GM23248 (cell line): ENCODE measurements at regions not wholly inside any gene's neighbourhood (a gene's known extent, or its start where the extent isn't known, plus 50 kb on each side); places are given as distances from the start of the nearest gene placed in this dataset.

Source experiments
- DNase-seq: peaks from one replicate; pipeline ENCODE4 v3.0.0-alpha.2; 2015
- H2AFZ ChIP-seq: fragments of 200-600 bp; sonication (generic); 2 replicates; pipeline ENCODE4 v1.6.1; 2016; ENCODE audit warnings: antibody characterized with exemption
- H3F3A ChIP-seq: fragments of 200-600 bp; sonication (generic); 2 replicates; pipeline ENCODE4 v1.6.1; 2016; ENCODE audit warnings: mild to moderate bottlenecking, antibody characterized with exemption, mixed run types; ENCODE audit not compliant: insufficient read depth
- H3K27ac ChIP-seq: fragments of 200-600 bp; sonication (generic); 2 replicates; pipeline ENCODE4 v1.5.1; 2016; ENCODE audit warnings: mild to moderate bottlenecking
- H3K27me3 ChIP-seq: fragments of 200-600 bp; sonication (generic); replicated peaks from 2 replicates; pipeline ENCODE4 v1.6.1; 2016; ENCODE audit warnings: mild to moderate bottlenecking; ENCODE audit not compliant: insufficient read depth
- H3K36me3 ChIP-seq: fragments of 200-600 bp; sonication (generic); 2 replicates; pipeline ENCODE4 v1.6.1; 2016; ENCODE audit warnings: low read depth, mild to moderate bottlenecking
- H3K4me1 ChIP-seq: fragments of 200-600 bp; sonication (generic); 2 replicates; pipeline ENCODE4 v1.6.1; 2016; ENCODE audit warnings: mild to moderate bottlenecking; ENCODE audit not compliant: insufficient read depth
- H3K4me2 ChIP-seq: fragments of 200-600 bp; sonication (generic); one replicate; pipeline ENCODE4 v1.6.1; 2016; ENCODE audit warnings: mild to moderate bottlenecking; ENCODE audit not compliant: unreplicated experiment
- H3K4me3 ChIP-seq: fragments of 200-600 bp; sonication (generic); 2 replicates; pipeline ENCODE4 v1.5.1; 2016; ENCODE audit warnings: mild to moderate bottlenecking
- H3K79me2 ChIP-seq: fragments of 200-600 bp; sonication (generic); 2 replicates; pipeline ENCODE4 v1.6.1; 2016; ENCODE audit warnings: mild to moderate bottlenecking; ENCODE audit not compliant: insufficient read depth
- H3K9ac ChIP-seq: fragments of 200-600 bp; sonication (generic); 2 replicates; pipeline ENCODE4 v1.6.1; 2016; ENCODE audit warnings: mild to moderate bottlenecking
- H3K9me2 ChIP-seq: fragments of 200-600 bp; sonication (generic); 2 replicates; pipeline ENCODE4 v1.6.1; 2016; ENCODE audit warnings: mixed run types, mild to moderate bottlenecking, moderate library complexity; ENCODE audit not compliant: insufficient read depth
- H3K9me3 ChIP-seq: fragments of 200-600 bp; sonication (generic); one replicate; pipeline ENCODE4 v1.6.1; 2017; ENCODE audit warnings: low read depth
- H4K20me1 ChIP-seq: fragments of 200-600 bp; sonication (generic); 2 replicates; pipeline ENCODE4 v1.6.0; 2016; ENCODE audit not compliant: insufficient read depth
- EZH2 ChIP-seq: fragments of 200-600 bp; sonication (generic); IDR thresholded peaks from 2 replicates; pipeline ENCODE4 v1.6.1; 2018; ENCODE audit warnings: antibody characterized with exemption, mild to moderate bottlenecking; ENCODE audit not compliant: insufficient read depth, poor library complexity, severe bottlenecking
- EZH2phosphoT487 ChIP-seq: fragments of 200-600 bp; sonication (generic); IDR thresholded peaks from 2 replicates; pipeline ENCODE4 v1.6.1; 2018; ENCODE audit warnings: antibody characterized with exemption, moderate library complexity, mild to moderate bottlenecking, low read depth; ENCODE audit not compliant: insufficient read depth
- WGBS, 2 experiments: methylation state at CpG; one replicate each; pipeline ENCODE4 v1.1.6; 2015 to 2017; ENCODE audit warnings: low lambda C conversion rate in 2 of 2, low coverage in 1 of 2; ENCODE audit errors: missing lambda C conversion rate in 2 of 2; 5-methylcytosine and 5-hydroxymethylcytosine counted together
- in situ Hi-C: fragments of 300-500 bp; cut with MboI; formaldehyde crosslinking; loops from 2 replicates; pipeline ENCODE4 v1.15.0; 2020

GRCh38 chr21:14706712-14707510 is 160.8 kb upstream of the SAMSN1 start:
- Histone ChIP-seq H3K4me3 (no peak overlapping the region), H3K9me2 (no peaks in the 10 kb centered on the region), H3K9me3 (no peaks in the 10 kb centered on the region), H3K79me2 (no peaks in the 10 kb centered on the region), H3F3A (no peaks in the 10 kb centered on the region), H3K27me3 (no peaks in the 10 kb centered on the region), H4K20me1 (no peaks in the 10 kb centered on the region), H3K4me1 (no peaks in the 10 kb centered on the region), H3K9ac (no peak overlapping the region), H2AFZ (no peak overlapping the region), H3K4me2 (no peak overlapping the region), H3K27ac (no peak overlapping the region), H3K36me3 (no peaks in the 10 kb centered on the region)
- TF ChIP-seq EZH2phosphoT487 (no peak), EZH2 (no peak)
- no peak for DNase-seq
- WGBS, 2 experiments, result 18 to 21% methylated on average over 7 of the region's 7 CpGs
- in situ Hi-C loops, result no loop called here

GRCh38 chr21:14699433-14700407 is 153.6 kb upstream of the SAMSN1 start:
- Histone ChIP-seq H3K27ac (no peak overlapping the region), H2AFZ (no peak overlapping the region), H3K4me1 (no peaks in the 10 kb centered on the region), H3F3A (no peaks in the 10 kb centered on the region), H3K27me3 (no peaks in the 10 kb centered on the region), H3K9me2 (no peaks in the 10 kb centered on the region), H3K4me2 (no peak overlapping the region), H4K20me1 (no peaks in the 10 kb centered on the region), H3K4me3 (no peak overlapping the region), H3K9me3 (no peaks in the 10 kb centered on the region), H3K36me3 (no peaks in the 10 kb centered on the region), H3K9ac (no peak overlapping the region), H3K79me2 (no peaks in the 10 kb centered on the region)
- no peak for DNase-seq
- no peak for TF ChIP-seq EZH2
- TF ChIP-seq EZH2phosphoT487, result no peak
- 32 to 33% methylated on average over 3 of the region's 3 CpGs for WGBS, 2 experiments
- in situ Hi-C loops, result no loop called here

GRCh38 chr21:14697769-14698168 is 151.7 kb upstream of the SAMSN1 start:
- H3K9ac ChIP-seq, result no peak overlapping the region
- H3K9me3 ChIP-seq, result no peaks in the 10 kb centered on the region
- H3K27ac ChIP-seq, result no peak overlapping the region
- no peak overlapping the region for H3K4me3 ChIP-seq
- TF ChIP-seq EZH2phosphoT487 (no peak), EZH2 (no peak)
- 29 to 46% methylated on average over 1 of the region's 1 CpG for WGBS, 2 experiments
- H3K9me2 ChIP-seq, result no peaks in the 10 kb centered on the region
- in situ Hi-C loops, result no loop called here
- H3K36me3 ChIP-seq, result no peaks in the 10 kb centered on the region
- H3F3A ChIP-seq, result no peaks in the 10 kb centered on the region
- H3K4me2 ChIP-seq, result no peak overlapping the region
- H4K20me1 ChIP-seq, result no peaks in the 10 kb centered on the region
- H2AFZ ChIP-seq, result no peak overlapping the region
- no peaks in the 10 kb centered on the region for H3K79me2 ChIP-seq
- DNase-seq, result no peak
- no peaks in the 10 kb centered on the region for H3K27me3 ChIP-seq
- no peaks in the 10 kb centered on the region for H3K4me1 ChIP-seq

GRCh38 chr21:14694817-14695216 is 148.7 kb upstream of the SAMSN1 start:
- WGBS, 2 experiments, result 27 to 36% methylated on average over 1 of the region's 1 CpG
- Histone ChIP-seq H3K36me3 (no peaks in the 10 kb centered on the region), H3K4me3 (no peak overlapping the region), H3F3A (no peaks in the 10 kb centered on the region), H3K4me2 (no peak overlapping the region), H2AFZ (no peak overlapping the region), H3K27me3 (no peaks in the 10 kb centered on the region; the same call in 1 of the 2 replicates), H3K27ac (no peak overlapping the region), H3K79me2 (no peaks in the 10 kb centered on the region), H3K9ac (no peak overlapping the region), H3K4me1 (no peaks in the 10 kb centered on the region), H4K20me1 (no peaks in the 10 kb centered on the region), H3K9me3 (no peaks in the 10 kb centered on the region), H3K9me2 (no peaks in the 10 kb centered on the region)
- in situ Hi-C loops, result no loop called here
- TF ChIP-seq EZH2, result no peak
- no peak for TF ChIP-seq EZH2phosphoT487
- no peak for DNase-seq
